Right ventricle myocardium superior (tissue), 1 donor: ENCODE measurements at regions not wholly inside any gene's neighbourhood (a gene's known extent, or its start where the extent isn't known, plus 50 kb on each side); places are given as distances from the start of the nearest gene placed in this dataset.
"Not testable (repeated sequence)": the region's sequence is repeated elsewhere in the genome, so short reads cannot be mapped to it uniquely, and the experiment has no call there.

ENCODE experiments used
- ATAC-seq: fragments of 200-7000 bp; cut with Tn5 transposase; one replicate; pipeline ENCODE4 v1.9.1; 2020; ENCODE audit warnings: mild to moderate bottlenecking; ENCODE audit not compliant: poor library complexity
- DNase-seq: peaks from one replicate; pipeline ENCODE4 v3.0.0-alpha.2; 2020
- intact Hi-C: fragments of 100-400 bp; cut with DNase I; formaldehyde crosslinking; loops from one replicate; pipeline ENCODE4 v1.11.2; 2022
- donor health status: DM: no; HTN: yes; CAD: no; lungs with severe emphysema.

- DNase-seq (no peak), ATAC-seq (no peak)
- intact Hi-C loops, result no loop called here
These were observed 104.8 kb upstream of the CADM1 start for GRCh38 chr11:115608976-115609375.

GRCh38 chr11:115607621-115608221, 103.5 kb upstream of the CADM1 start:
- ATAC-seq (peak; percentile 90), DNase-seq (peak; percentile 61)
- intact Hi-C loops, result no loop called here

- peak; percentile 64 for DNase-seq
- ATAC-seq, result peak; percentile 80
- intact Hi-C loops, result no loop called here
These were observed 102.4 kb upstream of the CADM1 start for GRCh38 chr11:115606498-115607220.

GRCh38 chr11:115605871-115606497, 101.8 kb upstream of the CADM1 start:
- no peak for ATAC-seq

GRCh38 chr11:115605397-115605796, 101.2 kb upstream of the CADM1 start:
- DNase-seq, intact Hi-C loops, ATAC-seq: not testable (repeated sequence)

More at GRCh38 chr11:115605871-115606497, 101.8 kb upstream of the CADM1 start:
- intact Hi-C loops, result no loop called here
- DNase-seq, result no peak

GRCh38 chr11:115599125-115599524, 94.9 kb upstream of the CADM1 start:
- ATAC-seq, result no peak
- intact Hi-C loops, result no loop called here

GRCh38 chr11:115598257-115598901, 94.2 kb upstream of the CADM1 start:
- ATAC-seq (peak; percentile 46), DNase-seq (no peak)
- intact Hi-C loops, result no loop called here

More at GRCh38 chr11:115599125-115599524, 94.9 kb upstream of the CADM1 start:
- DNase-seq, result no peak

GRCh38 chr11:115591380-115591779, 87.2 kb upstream of the CADM1 start:
- intact Hi-C loops, result no loop called here
- ATAC-seq (no peak), DNase-seq (no peak)

GRCh38 chr11:115590254-115590653, 86.0 kb upstream of the CADM1 start:
- intact Hi-C loops, result no loop called here
- ATAC-seq (peak; percentile 85), DNase-seq (no peak)

GRCh38 chr11:115587718-115588342, 83.6 kb upstream of the CADM1 start:
- ATAC-seq (no peak), DNase-seq (no peak)
- intact Hi-C loops, result no loop called here

GRCh38 chr11:115585361-115586024, 81.3 kb upstream of the CADM1 start:
- no peak for ATAC-seq
- DNase-seq, result no peak
- intact Hi-C loops, result no loop called here

- DNase-seq, result no peak
- intact Hi-C loops, result no loop called here
- peak; percentile 38 for ATAC-seq
These were observed 77.8 kb upstream of the CADM1 start for GRCh38 chr11:115581871-115582639.

GRCh38 chr11:115580927-115581680, 76.9 kb upstream of the CADM1 start:
- peak; percentile 63 for DNase-seq
- peak; percentile 36 for ATAC-seq
- intact Hi-C loops, result no loop called here

GRCh38 chr11:115580416-115580815, 76.2 kb upstream of the CADM1 start:
- DNase-seq (no peak), ATAC-seq (no peak)

GRCh38 chr11:115579181-115579825, 75.1 kb upstream of the CADM1 start:
- DNase-seq (no peak), ATAC-seq (no peak)
- intact Hi-C loops, result no loop called here

More at GRCh38 chr11:115580416-115580815, 76.2 kb upstream of the CADM1 start:
- intact Hi-C loops, result no loop called here

- DNase-seq (no peak), ATAC-seq (no peak)
- intact Hi-C loops, result no loop called here
These were observed 74.1 kb upstream of the CADM1 start for GRCh38 chr11:115578275-115578674.

GRCh38 chr11:115577701-115578100, 73.5 kb upstream of the CADM1 start:
- ATAC-seq (no peak), DNase-seq (no peak)
- intact Hi-C loops, result no loop called here
